AG04450 (cell line): ENCODE measurements at regions not wholly inside any gene's neighbourhood (a gene's known extent, or its start where the extent isn't known, plus 50 kb on each side); places are given as distances from the start of the nearest gene placed in this dataset.

Source experiments
- CTCF ChIA-PET: fragments of 300-600, 350-600 bp; formaldehyde crosslinking; extraction: SDS; loops from one replicate; lab custom pipeline; 2022; ENCODE audit warnings: antibody characterized with exemption, inconsistent platforms; lab: Charles Lee
- POLR2A ChIA-PET: fragments of 350-600 bp; formaldehyde crosslinking; extraction: SDS; loops from one replicate; lab custom pipeline; 2021; ENCODE audit warnings: antibody characterized with exemption, inconsistent platforms; lab: Yijun Ruan, JAX
- DNase-seq: peaks from one replicate; pipeline ENCODE4 v3.0.0-alpha.2; 2011; ENCODE audit warnings: low read depth, low spot score
- H3K27ac ChIP-seq: one replicate; pipeline ENCODE4 v1.5.1; 2012; ENCODE audit warnings: low read depth, low read length, control low read depth
- H3K27me3 ChIP-seq: one replicate; pipeline ENCODE4 v1.6.0; 2012; ENCODE audit warnings: low read length; ENCODE audit not compliant: control insufficient read depth, insufficient read depth
- H3K4me3 ChIP-seq: 2 replicates; pipeline ENCODE4 v1.5.1; 2011; ENCODE audit warnings: mild to moderate bottlenecking, low read depth, low read length, control low read depth
- H3K9me3 ChIP-seq: 2 replicates; pipeline ENCODE4 v1.5.1; 2012; ENCODE audit warnings: low read length; ENCODE audit not compliant: control insufficient read depth, insufficient read depth
- TF ChIP-seq, protein P1 (sequence below): IDR thresholded peaks from 2 replicates; pipeline ENCODE4 v1.5.1; 2011; ENCODE audit warnings: low read depth, low read length, control low read depth, inconsistent platforms

DNA sequence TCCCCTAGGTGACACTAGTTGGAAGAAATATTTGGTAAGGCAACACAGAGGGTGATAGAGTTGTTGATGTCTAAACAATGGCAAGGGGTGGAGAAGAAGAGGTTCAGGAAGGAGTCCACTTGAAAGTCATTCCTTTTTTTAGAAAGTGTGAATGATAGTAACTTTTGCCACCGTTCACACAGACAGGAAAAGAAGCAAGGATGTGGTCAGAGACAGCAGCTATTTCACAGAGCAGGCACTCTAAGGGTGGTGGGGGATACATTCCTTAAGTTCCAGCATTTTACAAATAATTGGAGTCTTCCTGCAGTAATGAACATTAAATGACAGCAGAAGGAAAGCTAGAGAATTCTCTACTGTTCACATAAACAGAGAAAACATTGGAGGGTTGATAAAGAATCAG, 75.4 kb upstream of the ZNF385D start:
- TF ChIP-seq, protein P1, sequence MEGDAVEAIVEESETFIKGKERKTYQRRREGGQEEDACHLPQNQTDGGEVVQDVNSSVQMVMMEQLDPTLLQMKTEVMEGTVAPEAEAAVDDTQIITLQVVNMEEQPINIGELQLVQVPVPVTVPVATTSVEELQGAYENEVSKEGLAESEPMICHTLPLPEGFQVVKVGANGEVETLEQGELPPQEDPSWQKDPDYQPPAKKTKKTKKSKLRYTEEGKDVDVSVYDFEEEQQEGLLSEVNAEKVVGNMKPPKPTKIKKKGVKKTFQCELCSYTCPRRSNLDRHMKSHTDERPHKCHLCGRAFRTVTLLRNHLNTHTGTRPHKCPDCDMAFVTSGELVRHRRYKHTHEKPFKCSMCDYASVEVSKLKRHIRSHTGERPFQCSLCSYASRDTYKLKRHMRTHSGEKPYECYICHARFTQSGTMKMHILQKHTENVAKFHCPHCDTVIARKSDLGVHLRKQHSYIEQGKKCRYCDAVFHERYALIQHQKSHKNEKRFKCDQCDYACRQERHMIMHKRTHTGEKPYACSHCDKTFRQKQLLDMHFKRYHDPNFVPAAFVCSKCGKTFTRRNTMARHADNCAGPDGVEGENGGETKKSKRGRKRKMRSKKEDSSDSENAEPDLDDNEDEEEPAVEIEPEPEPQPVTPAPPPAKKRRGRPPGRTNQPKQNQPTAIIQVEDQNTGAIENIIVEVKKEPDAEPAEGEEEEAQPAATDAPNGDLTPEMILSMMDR = no peak
- DNase-seq = no peak
- Histone ChIP-seq H3K27ac (no peak overlapping the region), H3K27me3 (no peaks in the 10 kb centered on the region), H3K9me3 (no peaks in the 10 kb centered on the region), H3K4me3 (no peak overlapping the region)
- POLR2A ChIA-PET = no interaction called here
- CTCF ChIA-PET = no interaction called here

- no peaks in the 10 kb centered on the region for H3K9me3 ChIP-seq
- H3K27ac ChIP-seq = no peak overlapping the region
- H3K4me3 ChIP-seq = no peak overlapping the region
- ChIA-PET CTCF (no interaction called here), POLR2A (no interaction called here)
- no peaks in the 10 kb centered on the region for H3K27me3 ChIP-seq
- TF ChIP-seq, protein P1 = no peak
- no peak for DNase-seq
These were observed 79.5 kb upstream of the ZNF385D start for GRCh38 chr3:21830541-21830940.

- CTCF ChIA-PET = interaction anchor here (0.8 kb wide), 1 partner anchor 8 kb away, joined by 3 read pairs; no protein-coding TSS in a partner anchor
These were observed 84.3 kb upstream of the ZNF385D start for GRCh38 chr3:21835264-21835663.

GRCh38 chr3:21836227-21836626, 85.2 kb upstream of the ZNF385D start:
- Histone ChIP-seq H3K27ac (no peak overlapping the region), H3K4me3 (no peak overlapping the region), H3K27me3 (no peaks in the 10 kb centered on the region), H3K9me3 (no peaks in the 10 kb centered on the region)
- ChIA-PET POLR2A (no interaction called here), CTCF (no interaction called here)
- no peak for DNase-seq
- TF ChIP-seq, protein P1 = no peak

More at GRCh38 chr3:21835264-21835663, 84.3 kb upstream of the ZNF385D start:
- no peak overlapping the region for H3K4me3 ChIP-seq
- H3K9me3 ChIP-seq = no peaks in the 10 kb centered on the region
- no peak for DNase-seq
- TF ChIP-seq, protein P1 = no peak
- H3K27me3 ChIP-seq = no peaks in the 10 kb centered on the region
- H3K27ac ChIP-seq = no peak overlapping the region
- POLR2A ChIA-PET = no interaction called here

DNA sequence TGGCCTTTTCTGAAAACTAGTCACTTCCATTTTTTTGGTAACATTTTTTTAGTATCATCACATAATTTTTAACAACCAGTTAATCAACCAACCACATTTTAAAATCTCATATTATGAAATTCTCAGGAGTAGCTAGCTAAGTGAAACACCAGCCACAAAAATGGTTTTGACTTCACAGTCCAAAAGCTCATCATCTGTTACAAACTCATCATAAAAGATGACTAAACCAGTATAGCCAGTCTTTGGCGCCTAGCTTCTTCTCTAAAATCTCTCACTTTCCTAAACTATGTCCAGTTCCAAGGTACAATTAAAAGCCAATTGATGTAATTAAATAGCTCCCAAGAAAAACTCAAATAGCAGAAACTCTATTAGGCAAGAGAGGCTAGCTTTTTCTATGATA, 88.2 kb upstream of the ZNF385D start:
- Histone ChIP-seq H3K27ac (no peak overlapping the region), H3K9me3 (no peaks in the 10 kb centered on the region), H3K4me3 (no peak overlapping the region), H3K27me3 (no peaks in the 10 kb centered on the region)
- DNase-seq = no peak
- ChIA-PET POLR2A (no interaction called here), CTCF (no interaction called here)
- TF ChIP-seq, protein P1 = no peak
